GM23338 (cell line): ENCODE measurements at regions not wholly inside any gene's neighbourhood (a gene's known extent, or its start where the extent isn't known, plus 50 kb on each side); places are given as distances from the start of the nearest gene placed in this dataset.

Source experiments
- ATAC-seq: fragments of 200-7000 bp; cut with Tn5 transposase; 3 replicates; pipeline ENCODE4 v1.9.1; 2020
- DNase-seq: peaks from one replicate; pipeline ENCODE4 v3.0.0-alpha.2; 2015; ENCODE audit warnings: low spot score
- H2AFZ ChIP-seq: fragments of 200-600 bp; sonication (generic); 2 replicates; pipeline ENCODE4 v1.8.0; 2016; ENCODE audit warnings: antibody characterized with exemption, mild to moderate bottlenecking, moderate library complexity
- H3F3A ChIP-seq: fragments of 200-600 bp; sonication (generic); replicated peaks from 2 replicates; pipeline ENCODE4 v1.8.0; 2017; ENCODE audit warnings: antibody characterized with exemption, mixed run types, low read depth
- H3K27ac ChIP-seq: fragments of 200-600 bp; sonication (generic); 2 replicates; pipeline ENCODE4 v1.6.1; 2016; ENCODE audit warnings: low read depth
- H3K27me3 ChIP-seq: fragments of 200-600 bp; sonication (generic); 2 replicates; pipeline ENCODE4 v1.8.0; 2016; ENCODE audit warnings: mild to moderate bottlenecking, mixed run types, moderate library complexity; ENCODE audit not compliant: insufficient read depth
- H3K36me3 ChIP-seq: fragments of 200-600 bp; sonication (generic); 2 replicates; pipeline ENCODE4 v1.8.0; 2016; ENCODE audit warnings: mild to moderate bottlenecking; ENCODE audit not compliant: insufficient read depth
- H3K4me1 ChIP-seq: fragments of 200-600 bp; sonication (generic); 2 replicates; pipeline ENCODE4 v1.8.0; 2016; ENCODE audit warnings: mild to moderate bottlenecking, moderate library complexity; ENCODE audit not compliant: insufficient read depth
- H3K4me2 ChIP-seq: fragments of 200-600 bp; sonication (generic); 2 replicates; pipeline ENCODE4 v1.7.1; 2017; ENCODE audit warnings: mixed run types
- H3K4me3 ChIP-seq: fragments of 200-600 bp; sonication (generic); 2 replicates; pipeline ENCODE4 v1.6.1; 2016; ENCODE audit warnings: mixed run types
- H3K79me2 ChIP-seq: fragments of 200-600 bp; sonication (generic); replicated peaks from 2 replicates; pipeline ENCODE4 v1.8.0; 2017; ENCODE audit warnings: mild to moderate bottlenecking; ENCODE audit not compliant: insufficient read depth
- H3K9me2 ChIP-seq: fragments of 200-600 bp; sonication (generic); 2 replicates; pipeline ENCODE4 v1.8.0; 2017; ENCODE audit not compliant: insufficient read depth
- H4K20me1 ChIP-seq: fragments of 200-600 bp; sonication (generic); replicated peaks from 2 replicates; pipeline ENCODE4 v1.8.0; 2017; ENCODE audit warnings: mild to moderate bottlenecking; ENCODE audit not compliant: insufficient read depth
- H3K27ac Mint-ChIP-seq: 2 replicates; pipeline ENCODE4 v1.8.0; 2020; ENCODE audit warnings: inconsistent platforms, mild to moderate bottlenecking, moderate library complexity, mixed read lengths
- H3K27me3 Mint-ChIP-seq: 3 replicates; pipeline ENCODE4 v1.8.0; 2022; ENCODE audit warnings: low read depth, mild to moderate bottlenecking, moderate library complexity, mixed read lengths, inconsistent platforms; ENCODE audit not compliant: insufficient read depth, poor library complexity
- H3K36me3 Mint-ChIP-seq: 3 replicates; pipeline ENCODE4 v1.8.0; 2021; ENCODE audit warnings: low read depth, mild to moderate bottlenecking, inconsistent platforms, moderate library complexity, mixed read lengths
- H3K4me1 Mint-ChIP-seq: 3 replicates; pipeline ENCODE4 v1.8.0; 2020; ENCODE audit warnings: mild to moderate bottlenecking, inconsistent platforms, mixed read lengths
- H3K4me3 Mint-ChIP-seq: 3 replicates; pipeline ENCODE4 v1.8.0; 2021; ENCODE audit warnings: moderate library complexity, mild to moderate bottlenecking, inconsistent platforms, mixed read lengths
- H3K9me3 Mint-ChIP-seq: 3 replicates; pipeline ENCODE4 v1.8.0; 2020; ENCODE audit warnings: moderate library complexity, mild to moderate bottlenecking, inconsistent platforms, mixed read lengths
- CREB1 ChIP-seq: fragments of 250-450 bp; sonication (Bioruptor Pico); IDR thresholded peaks from 2 replicates; pipeline ENCODE4 v1.5.0; 2020; ENCODE audit warnings: low read depth, mild to moderate bottlenecking, moderate library complexity
- CTCF ChIP-seq, 2 experiments: fragments of 200-600 bp in 1 of 2; sonication (generic) in 1 of 2; conservative IDR thresholded peaks; 2 replicates each; pipeline versions ENCODE4 v1.5.1 to v1.6.1; 2016 to 2017; ENCODE audit warnings: antibody characterized with exemption in 2 of 2, low read depth in 2 of 2, mild to moderate bottlenecking in 2 of 2, moderate library complexity in 1 of 2
- ETS1 ChIP-seq: IDR thresholded peaks from 2 replicates; pipeline ENCODE4 v1.6.1; 2016; ENCODE audit warnings: antibody characterized with exemption
- EZH2 ChIP-seq: fragments of 200-600 bp; sonication (generic); IDR thresholded peaks from one replicate; pipeline ENCODE4 v1.8.0; 2017; ENCODE audit warnings: antibody characterized with exemption, mild to moderate bottlenecking, low read depth; ENCODE audit not compliant: unreplicated experiment
- EZH2phosphoT487 ChIP-seq: fragments of 200-600 bp; sonication (generic); IDR thresholded peaks from one replicate; pipeline ENCODE4 v1.8.1; 2018; ENCODE audit warnings: antibody characterized with exemption; ENCODE audit not compliant: unreplicated experiment
- JUNB ChIP-seq: IDR thresholded peaks from one replicate; pipeline ENCODE4 v1.6.1; 2016; ENCODE audit warnings: antibody characterized with exemption; ENCODE audit not compliant: unreplicated experiment
- NANOG ChIP-seq: IDR thresholded peaks from 2 replicates; pipeline ENCODE4 v1.6.1; 2016; ENCODE audit warnings: antibody characterized with exemption, borderline replicate concordance
- POLR2AphosphoS5 ChIP-seq: IDR thresholded peaks from 2 replicates; pipeline ENCODE4 v1.6.1; 2016; ENCODE audit warnings: antibody characterized with exemption, low read depth
- STAT1 ChIP-seq: IDR thresholded peaks from one replicate; pipeline ENCODE4 v1.6.1; 2016; ENCODE audit warnings: antibody characterized with exemption; ENCODE audit not compliant: unreplicated experiment
- ZNF114 ChIP-seq: fragments of 250-450 bp; sonication (Bioruptor Pico); IDR thresholded peaks from 2 replicates; pipeline ENCODE4 v1.5.0; 2020; ENCODE audit warnings: mild to moderate bottlenecking, moderate library complexity
- ZNF331 ChIP-seq: fragments of 250-450 bp; sonication (Bioruptor Pico); IDR thresholded peaks from 2 replicates; pipeline ENCODE4 v1.5.0; 2020; ENCODE audit warnings: low read depth, mild to moderate bottlenecking, moderate library complexity
- ZNF462 ChIP-seq: fragments of 250-450 bp; sonication (Bioruptor Pico); IDR thresholded peaks from 2 replicates; pipeline ENCODE4 v1.5.0; 2020; ENCODE audit warnings: mild to moderate bottlenecking, moderate library complexity
- TF ChIP-seq, protein P1 (sequence below): IDR thresholded peaks from one replicate; pipeline ENCODE4 v1.6.1; 2018; ENCODE audit warnings: antibody characterized with exemption; ENCODE audit not compliant: unreplicated experiment

GRCh38 chr6:67976486-67976885, 658.6 kb upstream of the ADGRB3 start:
- Mint-ChIP-seq H3K27ac (no peak overlapping the region), H3K9me3 (no peaks in the 10 kb centered on the region)
- DNase-seq, result no peak

More at GRCh38 chr6:67976486-67976885, 658.6 kb upstream of the ADGRB3 start:
- H3K4me2 ChIP-seq, result no peak overlapping the region
- no peaks in the 10 kb centered on the region for H4K20me1 ChIP-seq
- peaks cover 11% of the 10 kb centered on the region; the same call in 1 of the 2 replicates for H3K4me1 ChIP-seq
- no peak overlapping the region for H3K4me3 Mint-ChIP-seq
- H3K36me3 ChIP-seq, result no peaks in the 10 kb centered on the region
- no peaks in the 10 kb centered on the region for H3K27me3 ChIP-seq
- peaks cover 13% of the 10 kb centered on the region for H3K4me1 Mint-ChIP-seq
- H3K27ac ChIP-seq, result no peak overlapping the region
- H3K27me3 Mint-ChIP-seq, result no peaks in the 10 kb centered on the region
- ATAC-seq, result no peak
- H3K79me2 ChIP-seq, result no peaks in the 10 kb centered on the region
- H2AFZ ChIP-seq, result no peak overlapping the region; the same call in 1 of the 2 replicates
- H3K36me3 Mint-ChIP-seq, result no peaks in the 10 kb centered on the region
- H3F3A ChIP-seq, result no peaks in the 10 kb centered on the region
- H3K9me2 ChIP-seq, result peaks cover 9% of the 10 kb centered on the region
- TF ChIP-seq ETS1 (no peak), NANOG (no peak), EZH2phosphoT487 (no peak), CREB1 (no peak), ZNF462 (no peak), ZNF114 (no peak), EZH2 (no peak), STAT1 (no peak), POLR2AphosphoS5 (no peak), JUNB (no peak), CTCF (conservative IDR thresholded peaks at IDR 0.05; ENCODE audit: low read depth in 2 of 2) (no peak), ZNF331 (CRISPR knock-in tag) (no peak)
- TF ChIP-seq, protein P1, sequence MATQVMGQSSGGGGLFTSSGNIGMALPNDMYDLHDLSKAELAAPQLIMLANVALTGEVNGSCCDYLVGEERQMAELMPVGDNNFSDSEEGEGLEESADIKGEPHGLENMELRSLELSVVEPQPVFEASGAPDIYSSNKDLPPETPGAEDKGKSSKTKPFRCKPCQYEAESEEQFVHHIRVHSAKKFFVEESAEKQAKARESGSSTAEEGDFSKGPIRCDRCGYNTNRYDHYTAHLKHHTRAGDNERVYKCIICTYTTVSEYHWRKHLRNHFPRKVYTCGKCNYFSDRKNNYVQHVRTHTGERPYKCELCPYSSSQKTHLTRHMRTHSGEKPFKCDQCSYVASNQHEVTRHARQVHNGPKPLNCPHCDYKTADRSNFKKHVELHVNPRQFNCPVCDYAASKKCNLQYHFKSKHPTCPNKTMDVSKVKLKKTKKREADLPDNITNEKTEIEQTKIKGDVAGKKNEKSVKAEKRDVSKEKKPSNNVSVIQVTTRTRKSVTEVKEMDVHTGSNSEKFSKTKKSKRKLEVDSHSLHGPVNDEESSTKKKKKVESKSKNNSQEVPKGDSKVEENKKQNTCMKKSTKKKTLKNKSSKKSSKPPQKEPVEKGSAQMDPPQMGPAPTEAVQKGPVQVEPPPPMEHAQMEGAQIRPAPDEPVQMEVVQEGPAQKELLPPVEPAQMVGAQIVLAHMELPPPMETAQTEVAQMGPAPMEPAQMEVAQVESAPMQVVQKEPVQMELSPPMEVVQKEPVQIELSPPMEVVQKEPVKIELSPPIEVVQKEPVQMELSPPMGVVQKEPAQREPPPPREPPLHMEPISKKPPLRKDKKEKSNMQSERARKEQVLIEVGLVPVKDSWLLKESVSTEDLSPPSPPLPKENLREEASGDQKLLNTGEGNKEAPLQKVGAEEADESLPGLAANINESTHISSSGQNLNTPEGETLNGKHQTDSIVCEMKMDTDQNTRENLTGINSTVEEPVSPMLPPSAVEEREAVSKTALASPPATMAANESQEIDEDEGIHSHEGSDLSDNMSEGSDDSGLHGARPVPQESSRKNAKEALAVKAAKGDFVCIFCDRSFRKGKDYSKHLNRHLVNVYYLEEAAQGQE, result no peak
- no peak overlapping the region for H3K4me3 ChIP-seq
